GM23338 (cell line): ENCODE measurements at regions not wholly inside any gene's neighbourhood (a gene's known extent, or its start where the extent isn't known, plus 50 kb on each side); places are given as distances from the start of the nearest gene placed in this dataset.

Experiments
- ATAC-seq: fragments of 200-7000 bp; cut with Tn5 transposase; 3 replicates; pipeline ENCODE4 v1.9.1; 2020
- DNase-seq: peaks from one replicate; pipeline ENCODE4 v3.0.0-alpha.2; 2015; ENCODE audit warnings: low spot score
- H2AFZ ChIP-seq: fragments of 200-600 bp; sonication (generic); 2 replicates; pipeline ENCODE4 v1.8.0; 2016; ENCODE audit warnings: antibody characterized with exemption, mild to moderate bottlenecking, moderate library complexity
- H3F3A ChIP-seq: fragments of 200-600 bp; sonication (generic); replicated peaks from 2 replicates; pipeline ENCODE4 v1.8.0; 2017; ENCODE audit warnings: antibody characterized with exemption, mixed run types, low read depth
- H3K27ac ChIP-seq: fragments of 200-600 bp; sonication (generic); 2 replicates; pipeline ENCODE4 v1.6.1; 2016; ENCODE audit warnings: low read depth
- H3K27me3 ChIP-seq: fragments of 200-600 bp; sonication (generic); 2 replicates; pipeline ENCODE4 v1.8.0; 2016; ENCODE audit warnings: mild to moderate bottlenecking, mixed run types, moderate library complexity; ENCODE audit not compliant: insufficient read depth
- H3K36me3 ChIP-seq: fragments of 200-600 bp; sonication (generic); 2 replicates; pipeline ENCODE4 v1.8.0; 2016; ENCODE audit warnings: mild to moderate bottlenecking; ENCODE audit not compliant: insufficient read depth
- H3K4me1 ChIP-seq: fragments of 200-600 bp; sonication (generic); 2 replicates; pipeline ENCODE4 v1.8.0; 2016; ENCODE audit warnings: mild to moderate bottlenecking, moderate library complexity; ENCODE audit not compliant: insufficient read depth
- H3K4me2 ChIP-seq: fragments of 200-600 bp; sonication (generic); 2 replicates; pipeline ENCODE4 v1.7.1; 2017; ENCODE audit warnings: mixed run types
- H3K4me3 ChIP-seq: fragments of 200-600 bp; sonication (generic); 2 replicates; pipeline ENCODE4 v1.6.1; 2016; ENCODE audit warnings: mixed run types
- H3K79me2 ChIP-seq: fragments of 200-600 bp; sonication (generic); replicated peaks from 2 replicates; pipeline ENCODE4 v1.8.0; 2017; ENCODE audit warnings: mild to moderate bottlenecking; ENCODE audit not compliant: insufficient read depth
- H3K9me2 ChIP-seq: fragments of 200-600 bp; sonication (generic); 2 replicates; pipeline ENCODE4 v1.8.0; 2017; ENCODE audit not compliant: insufficient read depth
- H4K20me1 ChIP-seq: fragments of 200-600 bp; sonication (generic); replicated peaks from 2 replicates; pipeline ENCODE4 v1.8.0; 2017; ENCODE audit warnings: mild to moderate bottlenecking; ENCODE audit not compliant: insufficient read depth
- H3K27ac Mint-ChIP-seq: 2 replicates; pipeline ENCODE4 v1.8.0; 2020; ENCODE audit warnings: inconsistent platforms, mild to moderate bottlenecking, moderate library complexity, mixed read lengths
- H3K27me3 Mint-ChIP-seq: 3 replicates; pipeline ENCODE4 v1.8.0; 2022; ENCODE audit warnings: low read depth, mild to moderate bottlenecking, moderate library complexity, mixed read lengths, inconsistent platforms; ENCODE audit not compliant: insufficient read depth, poor library complexity
- H3K36me3 Mint-ChIP-seq: 3 replicates; pipeline ENCODE4 v1.8.0; 2021; ENCODE audit warnings: low read depth, mild to moderate bottlenecking, inconsistent platforms, moderate library complexity, mixed read lengths
- H3K4me1 Mint-ChIP-seq: 3 replicates; pipeline ENCODE4 v1.8.0; 2020; ENCODE audit warnings: mild to moderate bottlenecking, inconsistent platforms, mixed read lengths
- H3K4me3 Mint-ChIP-seq: 3 replicates; pipeline ENCODE4 v1.8.0; 2021; ENCODE audit warnings: moderate library complexity, mild to moderate bottlenecking, inconsistent platforms, mixed read lengths
- H3K9me3 Mint-ChIP-seq: 3 replicates; pipeline ENCODE4 v1.8.0; 2020; ENCODE audit warnings: moderate library complexity, mild to moderate bottlenecking, inconsistent platforms, mixed read lengths
- EZH2 ChIP-seq: fragments of 200-600 bp; sonication (generic); IDR thresholded peaks from one replicate; pipeline ENCODE4 v1.8.0; 2017; ENCODE audit warnings: antibody characterized with exemption, mild to moderate bottlenecking, low read depth; ENCODE audit not compliant: unreplicated experiment
- ZNF114 ChIP-seq: fragments of 250-450 bp; sonication (Bioruptor Pico); IDR thresholded peaks from 2 replicates; pipeline ENCODE4 v1.5.0; 2020; ENCODE audit warnings: mild to moderate bottlenecking, moderate library complexity
- TF ChIP-seq, protein P1 (sequence below): IDR thresholded peaks from one replicate; pipeline ENCODE4 v1.6.1; 2018; ENCODE audit warnings: antibody characterized with exemption; ENCODE audit not compliant: unreplicated experiment
- TF ChIP-seq, protein P2 (sequence below), 2 experiments: fragments of 200-600 bp in 1 of 2; sonication (generic) in 1 of 2; conservative IDR thresholded peaks; 2 replicates each; pipeline versions ENCODE4 v1.5.1 to v1.6.1; 2016 to 2017; ENCODE audit warnings: antibody characterized with exemption in 2 of 2, low read depth in 2 of 2, mild to moderate bottlenecking in 2 of 2, moderate library complexity in 1 of 2
- TF ChIP-seq, protein P3 (sequence below): fragments of 250-450 bp; sonication (Bioruptor Pico); IDR thresholded peaks from 2 replicates; pipeline ENCODE4 v1.5.0; 2020; ENCODE audit warnings: mild to moderate bottlenecking, moderate library complexity

DNA sequence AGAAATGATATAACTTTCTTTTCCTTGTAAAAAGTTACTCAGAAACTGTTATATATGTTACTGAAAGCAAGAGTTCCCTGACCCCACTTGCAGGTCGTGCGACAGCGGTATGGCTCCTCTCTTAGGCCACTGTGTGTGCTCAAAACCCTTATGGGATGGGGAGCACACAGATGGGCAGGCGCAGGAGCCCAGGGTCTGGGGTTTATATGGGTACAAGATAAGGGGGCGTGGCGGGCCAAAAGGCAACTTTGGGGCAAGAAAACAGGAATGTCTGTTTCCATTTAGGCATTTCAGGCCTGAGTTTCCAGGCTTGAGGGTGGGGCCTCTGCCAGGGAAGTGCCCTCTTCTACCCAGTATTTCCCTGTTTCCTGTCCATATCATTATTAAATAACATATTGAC lies 736.5 kb downstream of the VGLL3 start (continued):
- TF ChIP-seq, protein P1, sequence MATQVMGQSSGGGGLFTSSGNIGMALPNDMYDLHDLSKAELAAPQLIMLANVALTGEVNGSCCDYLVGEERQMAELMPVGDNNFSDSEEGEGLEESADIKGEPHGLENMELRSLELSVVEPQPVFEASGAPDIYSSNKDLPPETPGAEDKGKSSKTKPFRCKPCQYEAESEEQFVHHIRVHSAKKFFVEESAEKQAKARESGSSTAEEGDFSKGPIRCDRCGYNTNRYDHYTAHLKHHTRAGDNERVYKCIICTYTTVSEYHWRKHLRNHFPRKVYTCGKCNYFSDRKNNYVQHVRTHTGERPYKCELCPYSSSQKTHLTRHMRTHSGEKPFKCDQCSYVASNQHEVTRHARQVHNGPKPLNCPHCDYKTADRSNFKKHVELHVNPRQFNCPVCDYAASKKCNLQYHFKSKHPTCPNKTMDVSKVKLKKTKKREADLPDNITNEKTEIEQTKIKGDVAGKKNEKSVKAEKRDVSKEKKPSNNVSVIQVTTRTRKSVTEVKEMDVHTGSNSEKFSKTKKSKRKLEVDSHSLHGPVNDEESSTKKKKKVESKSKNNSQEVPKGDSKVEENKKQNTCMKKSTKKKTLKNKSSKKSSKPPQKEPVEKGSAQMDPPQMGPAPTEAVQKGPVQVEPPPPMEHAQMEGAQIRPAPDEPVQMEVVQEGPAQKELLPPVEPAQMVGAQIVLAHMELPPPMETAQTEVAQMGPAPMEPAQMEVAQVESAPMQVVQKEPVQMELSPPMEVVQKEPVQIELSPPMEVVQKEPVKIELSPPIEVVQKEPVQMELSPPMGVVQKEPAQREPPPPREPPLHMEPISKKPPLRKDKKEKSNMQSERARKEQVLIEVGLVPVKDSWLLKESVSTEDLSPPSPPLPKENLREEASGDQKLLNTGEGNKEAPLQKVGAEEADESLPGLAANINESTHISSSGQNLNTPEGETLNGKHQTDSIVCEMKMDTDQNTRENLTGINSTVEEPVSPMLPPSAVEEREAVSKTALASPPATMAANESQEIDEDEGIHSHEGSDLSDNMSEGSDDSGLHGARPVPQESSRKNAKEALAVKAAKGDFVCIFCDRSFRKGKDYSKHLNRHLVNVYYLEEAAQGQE, result no peak
- no peak for TF ChIP-seq ZNF114 (CRISPR knock-in tag)
- TF ChIP-seq, protein P2, sequence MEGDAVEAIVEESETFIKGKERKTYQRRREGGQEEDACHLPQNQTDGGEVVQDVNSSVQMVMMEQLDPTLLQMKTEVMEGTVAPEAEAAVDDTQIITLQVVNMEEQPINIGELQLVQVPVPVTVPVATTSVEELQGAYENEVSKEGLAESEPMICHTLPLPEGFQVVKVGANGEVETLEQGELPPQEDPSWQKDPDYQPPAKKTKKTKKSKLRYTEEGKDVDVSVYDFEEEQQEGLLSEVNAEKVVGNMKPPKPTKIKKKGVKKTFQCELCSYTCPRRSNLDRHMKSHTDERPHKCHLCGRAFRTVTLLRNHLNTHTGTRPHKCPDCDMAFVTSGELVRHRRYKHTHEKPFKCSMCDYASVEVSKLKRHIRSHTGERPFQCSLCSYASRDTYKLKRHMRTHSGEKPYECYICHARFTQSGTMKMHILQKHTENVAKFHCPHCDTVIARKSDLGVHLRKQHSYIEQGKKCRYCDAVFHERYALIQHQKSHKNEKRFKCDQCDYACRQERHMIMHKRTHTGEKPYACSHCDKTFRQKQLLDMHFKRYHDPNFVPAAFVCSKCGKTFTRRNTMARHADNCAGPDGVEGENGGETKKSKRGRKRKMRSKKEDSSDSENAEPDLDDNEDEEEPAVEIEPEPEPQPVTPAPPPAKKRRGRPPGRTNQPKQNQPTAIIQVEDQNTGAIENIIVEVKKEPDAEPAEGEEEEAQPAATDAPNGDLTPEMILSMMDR (conservative IDR thresholded peaks at IDR 0.05; ENCODE audit: low read depth in 2 of 2), result no peak

DNA sequence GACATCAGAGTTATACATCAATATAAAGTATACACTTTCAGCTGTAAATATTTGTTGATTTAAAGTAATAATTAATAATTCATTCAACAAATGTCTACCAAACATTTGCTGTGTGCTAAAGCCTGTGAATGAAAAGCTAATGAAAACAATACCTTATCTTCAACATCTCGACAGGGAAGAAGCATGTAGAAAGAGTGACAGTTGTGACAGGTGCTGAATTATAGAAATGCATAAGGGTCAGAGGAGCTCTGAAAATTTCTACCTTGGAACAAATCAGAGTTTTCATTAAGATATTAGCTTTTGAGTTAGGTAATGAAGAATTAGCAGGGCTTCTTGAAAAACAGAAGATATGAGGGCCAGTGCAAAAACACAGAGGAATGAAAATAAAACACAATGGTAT lies 739.2 kb downstream of the VGLL3 start:
- Histone ChIP-seq H3K9me2 (peaks cover 8% of the 10 kb centered on the region; the same call in 1 of the 2 replicates), H3K4me2 (no peak overlapping the region), H3K4me1 (no peaks in the 10 kb centered on the region), H4K20me1 (no peaks in the 10 kb centered on the region), H3K79me2 (no peaks in the 10 kb centered on the region), H3K36me3 (no peaks in the 10 kb centered on the region), H3K4me3 (no peak overlapping the region), H2AFZ (no peak overlapping the region), H3K27ac (no peak overlapping the region), H3F3A (no peaks in the 10 kb centered on the region), H3K27me3 (no peaks in the 10 kb centered on the region)
- Mint-ChIP-seq H3K4me1 (no peaks in the 10 kb centered on the region), H3K36me3 (peaks cover 4% of the 10 kb centered on the region; the same call in 2 of the 3 replicates), H3K9me3 (peaks cover 9% of the 10 kb centered on the region; the same call in 2 of the 3 replicates), H3K27ac (no peak overlapping the region), H3K27me3 (no peaks in the 10 kb centered on the region), H3K4me3 (no peak overlapping the region)
- TF ChIP-seq, protein P3, sequence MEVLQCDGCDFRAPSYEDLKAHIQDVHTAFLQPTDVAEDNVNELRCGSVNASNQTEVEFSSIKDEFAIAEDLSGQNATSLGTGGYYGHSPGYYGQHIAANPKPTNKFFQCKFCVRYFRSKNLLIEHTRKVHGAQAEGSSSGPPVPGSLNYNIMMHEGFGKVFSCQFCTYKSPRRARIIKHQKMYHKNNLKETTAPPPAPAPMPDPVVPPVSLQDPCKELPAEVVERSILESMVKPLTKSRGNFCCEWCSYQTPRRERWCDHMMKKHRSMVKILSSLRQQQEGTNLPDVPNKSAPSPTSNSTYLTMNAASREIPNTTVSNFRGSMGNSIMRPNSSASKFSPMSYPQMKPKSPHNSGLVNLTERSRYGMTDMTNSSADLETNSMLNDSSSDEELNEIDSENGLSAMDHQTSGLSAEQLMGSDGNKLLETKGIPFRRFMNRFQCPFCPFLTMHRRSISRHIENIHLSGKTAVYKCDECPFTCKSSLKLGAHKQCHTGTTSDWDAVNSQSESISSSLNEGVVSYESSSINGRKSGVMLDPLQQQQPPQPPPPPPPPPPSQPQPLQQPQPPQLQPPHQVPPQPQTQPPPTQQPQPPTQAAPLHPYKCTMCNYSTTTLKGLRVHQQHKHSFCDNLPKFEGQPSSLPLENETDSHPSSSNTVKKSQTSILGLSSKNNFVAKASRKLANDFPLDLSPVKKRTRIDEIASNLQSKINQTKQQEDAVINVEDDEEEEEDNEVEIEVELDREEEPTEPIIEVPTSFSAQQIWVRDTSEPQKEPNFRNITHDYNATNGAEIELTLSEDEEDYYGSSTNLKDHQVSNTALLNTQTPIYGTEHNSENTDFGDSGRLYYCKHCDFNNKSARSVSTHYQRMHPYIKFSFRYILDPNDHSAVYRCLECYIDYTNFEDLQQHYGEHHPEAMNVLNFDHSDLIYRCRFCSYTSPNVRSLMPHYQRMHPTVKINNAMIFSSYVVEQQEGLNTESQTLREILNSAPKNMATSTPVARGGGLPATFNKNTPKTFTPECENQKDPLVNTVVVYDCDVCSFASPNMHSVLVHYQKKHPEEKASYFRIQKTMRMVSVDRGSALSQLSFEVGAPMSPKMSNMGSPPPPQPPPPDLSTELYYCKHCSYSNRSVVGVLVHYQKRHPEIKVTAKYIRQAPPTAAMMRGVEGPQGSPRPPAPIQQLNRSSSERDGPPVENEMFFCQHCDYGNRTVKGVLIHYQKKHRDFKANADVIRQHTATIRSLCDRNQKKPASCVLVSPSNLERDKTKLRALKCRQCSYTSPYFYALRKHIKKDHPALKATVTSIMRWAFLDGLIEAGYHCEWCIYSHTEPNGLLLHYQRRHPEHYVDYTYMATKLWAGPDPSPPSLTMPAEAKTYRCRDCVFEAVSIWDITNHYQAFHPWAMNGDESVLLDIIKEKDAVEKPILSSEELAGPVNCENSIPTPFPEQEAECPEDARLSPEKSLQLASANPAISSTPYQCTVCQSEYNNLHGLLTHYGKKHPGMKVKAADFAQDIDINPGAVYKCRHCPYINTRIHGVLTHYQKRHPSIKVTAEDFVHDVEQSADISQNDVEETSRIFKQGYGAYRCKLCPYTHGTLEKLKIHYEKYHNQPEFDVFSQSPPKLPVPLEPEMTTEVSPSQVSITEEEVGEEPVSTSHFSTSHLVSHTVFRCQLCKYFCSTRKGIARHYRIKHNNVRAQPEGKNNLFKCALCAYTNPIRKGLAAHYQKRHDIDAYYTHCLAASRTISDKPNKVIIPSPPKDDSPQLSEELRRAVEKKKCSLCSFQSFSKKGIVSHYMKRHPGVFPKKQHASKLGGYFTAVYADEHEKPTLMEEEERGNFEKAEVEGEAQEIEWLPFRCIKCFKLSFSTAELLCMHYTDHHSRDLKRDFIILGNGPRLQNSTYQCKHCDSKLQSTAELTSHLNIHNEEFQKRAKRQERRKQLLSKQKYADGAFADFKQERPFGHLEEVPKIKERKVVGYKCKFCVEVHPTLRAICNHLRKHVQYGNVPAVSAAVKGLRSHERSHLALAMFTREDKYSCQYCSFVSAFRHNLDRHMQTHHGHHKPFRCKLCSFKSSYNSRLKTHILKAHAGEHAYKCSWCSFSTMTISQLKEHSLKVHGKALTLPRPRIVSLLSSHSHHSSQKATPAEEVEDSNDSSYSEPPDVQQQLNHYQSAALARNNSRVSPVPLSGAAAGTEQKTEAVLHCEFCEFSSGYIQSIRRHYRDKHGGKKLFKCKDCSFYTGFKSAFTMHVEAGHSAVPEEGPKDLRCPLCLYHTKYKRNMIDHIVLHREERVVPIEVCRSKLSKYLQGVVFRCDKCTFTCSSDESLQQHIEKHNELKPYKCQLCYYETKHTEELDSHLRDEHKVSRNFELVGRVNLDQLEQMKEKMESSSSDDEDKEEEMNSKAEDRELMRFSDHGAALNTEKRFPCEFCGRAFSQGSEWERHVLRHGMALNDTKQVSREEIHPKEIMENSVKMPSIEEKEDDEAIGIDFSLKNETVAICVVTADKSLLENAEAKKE (CRISPR knock-in tag), result no peak
- no peak for TF ChIP-seq EZH2
- no peak for ATAC-seq
- DNase-seq, result no peak
